Islet precursor cell (in vitro differentiated cells): ENCODE measurements at regions not wholly inside any gene's neighbourhood (a gene's known extent, or its start where the extent isn't known, plus 50 kb on each side); places are given as distances from the start of the nearest gene placed in this dataset.

Experiments
- DNase-seq: peaks from one replicate; pipeline ENCODE4 v3.0.0-alpha.2; 2018

DNA sequence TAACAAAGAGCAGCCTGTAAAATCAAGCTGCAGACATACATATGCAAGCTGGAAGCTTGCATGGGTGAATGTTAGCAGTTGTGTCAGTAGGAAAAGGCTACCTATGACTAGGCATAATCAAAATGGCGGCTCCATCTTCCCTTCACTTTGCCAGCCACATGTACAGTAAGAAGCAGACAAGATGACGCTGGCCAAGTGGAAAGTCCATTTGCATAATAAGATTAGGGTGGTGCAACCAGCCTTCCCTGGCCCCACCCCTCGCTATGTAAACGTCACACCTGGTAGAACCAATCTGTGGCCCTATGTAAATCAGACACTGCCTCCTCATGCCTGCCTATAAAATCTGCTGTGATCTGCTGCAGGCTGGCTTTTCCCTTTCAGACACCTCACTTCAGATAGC lies 171.9 kb upstream of the USP25 start:
- DNase-seq, result no peak

DNA sequence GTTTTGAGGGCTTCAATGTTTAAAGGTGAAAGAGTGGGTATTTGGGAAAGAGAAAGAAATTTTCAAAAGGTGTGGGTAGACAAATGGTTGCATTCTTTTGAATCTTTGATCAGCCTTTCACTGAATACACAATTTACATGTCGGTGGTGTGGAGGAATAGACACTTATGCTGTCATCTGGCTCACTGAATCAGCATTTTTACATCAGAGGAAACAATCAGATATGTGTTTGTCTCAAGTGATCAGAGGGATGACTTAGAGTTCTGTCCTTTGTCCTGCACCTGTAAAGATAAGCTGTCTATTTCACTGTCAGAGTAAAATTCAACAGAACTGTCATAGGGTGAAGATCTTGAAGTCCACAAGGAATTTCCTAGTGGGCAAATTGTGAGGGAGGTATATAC lies 170.9 kb upstream of the USP25 start:
- DNase-seq, result no peak

DNA sequence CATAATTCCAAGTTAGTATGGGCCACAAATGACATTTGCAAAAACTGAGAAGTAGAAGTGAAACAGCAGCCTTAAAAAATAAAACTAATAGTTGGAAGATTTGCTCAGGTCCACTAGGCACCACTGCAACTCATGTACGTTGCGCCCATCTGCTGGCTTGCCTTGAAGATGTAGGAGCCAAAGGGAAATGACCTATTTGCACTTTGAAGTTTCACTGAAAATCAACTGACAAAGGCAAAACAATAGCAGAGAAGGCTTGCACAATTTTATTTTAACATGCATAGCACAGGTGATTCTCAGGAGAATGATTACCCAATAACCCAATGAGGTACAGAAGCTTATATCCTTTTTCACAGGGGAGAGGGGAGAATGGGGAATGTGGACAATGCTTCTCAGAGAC lies 170.1 kb upstream of the USP25 start:
- DNase-seq, result no peak

DNA sequence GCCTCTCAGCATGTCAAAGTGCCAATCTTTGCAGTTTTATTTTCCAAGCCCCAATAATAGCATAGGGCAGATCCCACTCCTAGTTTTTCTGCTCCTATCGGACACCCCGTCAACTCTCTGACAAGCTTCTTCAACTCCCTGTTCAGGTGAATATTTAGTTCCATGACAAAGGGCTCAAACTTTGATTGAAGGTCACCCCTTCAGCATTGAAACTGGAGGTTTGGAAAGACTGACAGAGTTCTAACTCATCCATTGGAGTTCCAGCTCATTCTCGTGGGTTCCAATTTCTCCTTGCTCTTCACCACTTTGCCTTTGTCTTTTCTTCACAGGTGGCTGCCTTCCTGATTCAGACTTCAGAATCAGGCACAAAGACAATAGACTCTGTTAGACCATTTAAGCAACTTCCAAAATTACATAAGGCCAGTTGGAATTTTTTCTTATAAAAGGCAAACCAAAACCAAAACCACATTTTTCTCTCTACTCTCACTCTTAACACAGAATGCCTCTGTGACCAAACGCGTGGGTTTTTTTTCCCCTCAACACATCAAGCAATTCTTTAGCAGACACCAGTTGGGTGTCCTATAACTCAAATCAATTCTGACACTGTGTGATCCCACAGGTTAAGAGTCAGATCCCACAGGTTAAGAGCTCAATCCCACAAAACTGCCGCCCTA lies 169.3 kb upstream of the USP25 start:
- no peak for DNase-seq

DNA sequence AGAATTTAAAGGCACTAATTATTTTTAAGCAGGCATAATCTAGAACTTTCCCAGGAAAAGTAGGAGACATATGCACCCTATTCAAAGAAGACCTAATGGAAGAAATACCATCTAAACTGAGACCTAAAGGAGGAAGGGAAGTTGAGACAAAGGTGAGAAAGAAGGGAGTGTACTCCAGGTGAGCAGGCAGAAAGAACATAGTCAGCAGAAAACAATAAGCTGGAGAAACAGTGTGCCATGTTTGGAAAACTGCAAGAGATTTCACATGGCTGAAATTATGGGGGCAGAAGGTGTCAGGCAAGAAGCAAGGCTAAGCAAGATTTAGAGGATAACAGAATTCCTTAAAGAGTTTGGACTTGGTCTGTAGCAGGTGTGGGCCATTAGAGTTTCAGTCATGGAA lies 167.0 kb upstream of the USP25 start:
- DNase-seq, result no peak

DNA sequence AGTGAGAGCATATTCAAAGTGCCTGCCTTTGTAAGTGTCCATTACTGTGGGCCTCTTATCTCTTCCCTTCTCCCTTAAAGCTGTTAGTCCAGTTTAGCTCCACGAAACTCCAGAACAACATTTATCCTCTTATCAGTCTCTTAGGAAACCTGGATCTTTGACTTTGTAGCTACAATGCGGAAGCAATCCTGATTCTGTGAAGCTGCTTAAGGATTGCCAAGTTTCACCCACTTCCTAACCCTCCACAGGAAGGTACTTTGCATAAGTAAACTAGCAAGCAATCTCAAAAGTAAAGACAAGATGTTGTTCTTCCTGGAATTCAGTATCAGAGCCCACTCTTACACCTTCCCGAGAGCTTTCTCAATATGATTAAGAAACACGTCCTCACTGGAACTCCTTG lies 164.9 kb upstream of the USP25 start:
- no peak for DNase-seq

DNA sequence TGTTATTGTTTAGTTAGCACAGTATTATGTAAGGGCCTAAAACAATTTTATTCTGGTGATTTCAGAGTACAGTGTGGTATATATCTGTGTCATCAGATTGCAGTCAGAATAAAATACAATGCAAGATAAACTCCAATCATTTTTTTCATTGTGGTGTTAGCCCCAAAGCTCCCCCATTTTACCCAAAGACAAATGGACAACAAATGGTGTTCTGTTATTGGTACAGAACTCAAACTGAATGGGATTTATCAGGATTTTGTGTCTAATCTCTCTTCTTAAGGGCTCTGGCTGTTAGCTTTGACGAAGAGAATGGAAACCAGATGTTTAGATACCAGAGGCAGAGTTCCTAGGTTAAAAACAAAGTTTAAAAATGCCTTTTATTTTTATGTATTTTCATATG lies 163.1 kb upstream of the USP25 start:
- no peak for DNase-seq

DNA sequence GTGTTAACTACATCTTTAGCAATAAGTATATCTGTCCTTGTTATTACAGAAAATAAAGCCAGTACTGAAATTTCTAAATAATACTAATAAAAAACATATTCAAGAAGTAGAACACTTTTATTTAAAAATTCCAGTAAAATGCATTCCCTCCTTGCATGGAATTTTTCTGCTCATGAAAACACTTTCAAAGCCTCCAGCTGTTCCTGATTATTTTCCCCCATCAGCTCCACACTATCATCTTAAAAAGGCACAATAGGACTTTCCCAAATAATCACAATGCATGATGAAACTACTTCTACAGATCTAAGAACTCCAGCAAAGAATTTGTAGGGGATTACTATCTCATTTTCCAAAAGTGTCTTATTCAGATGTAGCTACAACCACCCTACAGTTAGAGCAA lies 162.6 kb upstream of the USP25 start:
- no peak for DNase-seq

DNA sequence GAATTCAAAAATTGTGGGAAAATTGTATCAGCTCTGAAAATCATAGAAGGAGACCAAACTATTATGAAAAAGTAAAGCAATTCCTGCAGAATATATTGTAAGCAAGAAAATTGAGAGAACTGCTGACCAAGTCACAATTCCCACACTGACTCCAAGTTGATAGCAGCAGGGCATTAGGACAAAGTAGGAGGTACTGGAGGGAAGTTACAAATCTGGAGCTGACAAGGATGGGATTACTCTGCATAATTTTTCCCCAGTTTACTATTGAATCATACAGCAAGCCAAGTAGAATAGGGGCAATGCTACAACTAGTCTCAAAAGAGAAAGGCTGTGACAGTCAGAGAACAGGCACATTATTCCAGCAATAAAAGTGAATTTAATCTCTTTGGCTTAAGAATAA lies 161.3 kb upstream of the USP25 start:
- DNase-seq, result no peak

DNA sequence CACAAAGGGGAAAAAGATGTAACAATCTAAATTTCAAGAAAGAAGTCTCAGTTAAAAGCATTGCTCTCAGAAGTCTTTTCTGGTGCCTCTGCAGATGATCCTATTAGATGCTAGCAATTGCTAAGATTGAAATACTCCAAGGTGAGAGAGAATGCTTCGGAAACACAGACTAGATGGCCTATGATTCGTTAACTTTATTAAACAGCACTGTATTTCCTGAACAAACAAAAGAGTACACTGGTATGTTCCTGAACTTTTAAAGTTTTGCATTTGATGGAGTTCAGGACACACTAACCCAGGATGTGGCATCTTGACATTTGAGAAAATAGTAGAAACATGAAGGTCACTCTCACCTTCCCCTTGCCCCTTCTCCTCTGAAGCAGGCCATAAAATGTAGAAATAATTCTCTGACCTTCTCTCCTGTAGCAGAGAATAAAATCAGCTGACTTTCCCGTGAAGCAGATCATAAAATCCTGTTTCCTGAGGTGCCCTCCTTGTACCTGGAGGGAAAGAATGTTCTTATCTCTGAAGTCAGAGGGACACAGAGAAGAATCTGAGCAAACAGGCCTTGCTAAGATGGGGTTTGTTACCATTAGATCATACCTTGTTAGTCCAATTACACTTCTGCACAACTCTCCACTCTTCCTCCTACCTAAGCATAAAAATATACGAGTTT lies 142.9 kb upstream of the USP25 start:
- DNase-seq, result no peak

DNA sequence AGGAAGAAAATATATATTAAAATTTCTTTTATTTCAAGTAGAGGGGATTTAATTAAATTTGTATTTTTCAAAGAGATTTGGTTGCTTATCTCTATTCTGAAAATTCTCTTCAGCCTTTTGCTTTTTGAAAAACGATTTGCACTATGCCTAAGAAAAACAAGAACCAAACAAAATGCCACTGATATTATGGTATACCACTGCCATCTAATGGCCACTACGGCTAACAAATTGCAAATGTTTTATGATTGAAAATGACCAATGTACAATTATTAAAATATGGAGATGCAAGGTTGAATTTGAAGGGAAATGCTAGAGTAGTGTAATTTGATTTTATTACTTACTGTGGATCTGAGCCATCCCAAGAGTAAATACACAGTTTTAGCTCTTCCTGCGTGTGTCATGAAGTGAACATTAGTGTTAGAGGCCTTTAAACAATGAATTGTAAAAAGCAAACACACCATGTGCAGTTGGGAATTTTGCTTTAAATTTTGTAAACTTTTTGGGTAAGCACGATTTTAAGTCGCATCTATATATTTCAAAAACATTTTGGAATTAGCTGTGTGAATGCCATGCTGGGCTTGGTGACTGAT lies 137.4 kb upstream of the USP25 start:
- no peak for DNase-seq

DNA sequence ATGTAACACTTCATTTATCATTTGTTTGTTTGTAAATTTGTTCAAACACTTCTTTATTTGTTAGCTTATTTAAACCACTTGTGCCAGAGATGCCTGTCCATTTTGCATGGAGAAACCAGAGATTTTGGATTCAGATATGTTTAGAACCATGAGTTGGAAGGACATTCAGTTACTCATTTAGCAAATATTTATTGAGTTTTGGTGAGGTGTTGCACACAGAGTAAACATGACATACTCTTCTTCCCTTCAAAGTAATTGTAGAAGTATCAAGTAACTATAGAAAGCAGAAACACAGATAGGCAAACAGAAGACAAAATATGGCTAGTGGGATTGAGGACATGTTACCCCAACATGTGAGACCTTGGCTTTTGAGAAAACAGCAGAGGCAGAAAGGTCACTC lies 136.8 kb upstream of the USP25 start:
- no peak for DNase-seq

DNA sequence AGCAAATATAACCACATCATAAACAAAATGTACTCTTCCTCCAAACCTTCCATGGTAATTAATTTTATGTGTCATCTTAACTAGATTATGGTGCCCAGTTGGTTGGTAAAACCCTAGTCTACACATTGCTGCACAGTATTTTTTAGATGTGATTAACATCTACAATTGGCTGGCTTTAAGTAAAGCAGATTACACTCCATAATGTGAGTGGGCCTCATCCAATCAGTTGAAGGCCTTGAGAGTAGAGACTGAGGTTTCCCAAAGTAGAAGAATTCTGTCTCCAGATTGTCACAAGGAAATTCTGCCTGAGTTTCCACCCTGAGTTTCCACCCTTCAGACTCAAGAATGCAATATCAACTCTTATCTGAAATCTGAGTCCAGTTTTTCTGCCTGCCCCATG lies 128.4 kb upstream of the USP25 start:
- no peak for DNase-seq

DNA sequence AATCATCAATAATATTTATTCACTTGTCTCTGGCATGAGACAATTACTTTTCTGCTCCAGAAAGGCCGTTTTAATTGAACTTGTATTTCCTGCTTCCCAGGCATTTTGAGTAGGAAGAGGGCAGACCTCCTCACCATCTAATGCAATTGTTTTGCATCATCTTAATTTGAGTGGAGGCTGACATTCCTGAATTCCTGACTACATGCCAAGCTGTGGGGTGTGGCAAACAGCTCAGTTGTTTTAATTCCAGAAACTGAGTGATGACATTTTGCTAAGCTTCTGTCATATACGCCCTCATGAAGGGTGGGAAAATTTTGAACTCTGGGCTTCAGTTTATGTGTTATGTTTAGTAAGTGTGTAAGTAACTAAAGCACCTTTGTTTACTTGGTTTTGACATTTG lies 125.4 kb upstream of the USP25 start:
- peak; percentile 63 for DNase-seq

DNA sequence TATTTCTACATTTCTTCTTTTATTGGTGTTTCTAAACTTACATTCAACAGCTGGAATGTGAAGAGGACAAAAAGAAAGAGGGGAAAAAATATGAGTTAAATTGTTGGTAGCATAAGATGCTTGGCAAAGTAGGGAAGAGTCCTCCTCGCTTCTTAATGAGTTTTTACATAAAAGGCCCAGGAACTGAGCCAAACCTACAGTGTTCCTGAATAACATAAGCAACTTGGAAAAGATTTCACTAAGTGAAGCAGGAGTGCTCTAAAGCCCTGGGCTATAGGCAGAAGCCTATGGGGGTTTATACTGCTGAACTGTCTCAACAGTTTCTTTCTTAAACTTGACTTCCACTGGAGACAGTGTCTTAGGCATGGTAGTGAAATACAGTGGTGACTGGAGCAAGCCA lies 115.0 kb upstream of the USP25 start:
- DNase-seq, result no peak

DNA sequence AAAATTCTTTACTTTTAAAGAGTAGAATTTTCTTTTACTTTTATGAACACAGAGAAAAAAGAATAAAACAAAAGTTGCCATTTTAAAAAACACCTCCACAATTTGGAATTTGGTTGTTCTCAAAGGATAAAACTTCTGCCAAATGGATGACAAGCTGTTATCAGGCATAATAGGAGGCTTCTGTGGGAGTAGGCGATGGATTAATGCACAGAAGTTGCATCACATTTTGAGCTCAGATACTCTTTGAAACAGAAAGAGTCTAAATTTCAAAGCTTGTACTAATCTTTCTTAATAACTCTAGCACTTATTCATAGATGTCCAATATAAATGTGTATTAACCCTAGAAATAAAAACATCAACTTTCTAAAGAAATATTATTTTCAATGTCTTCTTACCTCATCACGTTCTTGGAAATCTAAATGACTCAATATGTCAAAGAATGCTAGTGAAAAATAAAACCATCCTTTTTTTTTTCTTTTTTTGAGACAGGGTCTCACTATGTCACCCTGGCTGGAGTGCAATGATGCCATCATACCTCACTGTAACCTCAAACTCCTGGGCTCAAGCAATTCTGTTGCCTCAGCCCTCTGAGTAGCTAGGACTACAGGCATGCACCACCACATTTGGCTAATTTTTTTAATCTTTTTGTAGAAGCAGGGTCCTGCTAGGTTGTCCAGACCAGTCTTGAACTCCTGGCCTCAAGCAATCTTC lies 112.8 kb upstream of the USP25 start:
- DNase-seq, result no peak

DNA sequence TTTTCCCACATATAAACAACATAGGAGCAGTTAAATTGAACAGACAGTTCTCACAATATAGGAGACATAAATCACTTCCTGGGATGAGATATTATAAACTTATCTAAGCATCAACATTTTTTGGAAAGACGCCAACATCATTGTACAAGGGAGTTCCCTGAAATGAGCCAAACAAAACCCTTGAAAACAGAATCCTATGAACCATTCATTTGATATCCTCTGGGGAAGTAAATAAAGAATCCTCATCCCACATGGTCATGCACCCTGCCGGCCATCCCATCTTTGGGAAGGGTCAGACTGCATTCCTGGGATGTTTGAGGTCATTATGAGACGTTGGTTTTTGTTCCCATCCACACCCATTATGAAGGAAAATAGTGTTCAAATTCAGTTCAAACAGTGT lies 111.8 kb upstream of the USP25 start:
- peak; percentile 60 for DNase-seq

DNA sequence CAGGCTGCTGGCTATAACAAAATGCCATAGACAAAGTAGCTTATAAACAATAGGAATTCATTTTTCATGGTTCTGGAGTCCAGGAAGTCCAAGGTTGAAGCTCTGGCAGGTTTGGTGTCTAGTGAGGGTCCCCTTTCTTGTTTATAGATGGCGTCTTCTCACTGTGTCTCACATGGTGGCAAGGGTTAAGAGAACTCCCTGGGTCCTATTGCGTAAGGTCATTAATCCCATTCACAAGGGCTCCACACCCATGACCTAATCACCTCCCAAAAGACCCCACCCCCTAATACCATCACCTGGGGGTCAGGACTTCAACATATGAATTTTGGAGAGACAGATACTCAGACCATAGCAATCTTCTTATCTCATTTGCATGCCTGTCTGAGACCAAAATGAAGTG lies 108.9 kb upstream of the USP25 start:
- DNase-seq, result no peak

DNA sequence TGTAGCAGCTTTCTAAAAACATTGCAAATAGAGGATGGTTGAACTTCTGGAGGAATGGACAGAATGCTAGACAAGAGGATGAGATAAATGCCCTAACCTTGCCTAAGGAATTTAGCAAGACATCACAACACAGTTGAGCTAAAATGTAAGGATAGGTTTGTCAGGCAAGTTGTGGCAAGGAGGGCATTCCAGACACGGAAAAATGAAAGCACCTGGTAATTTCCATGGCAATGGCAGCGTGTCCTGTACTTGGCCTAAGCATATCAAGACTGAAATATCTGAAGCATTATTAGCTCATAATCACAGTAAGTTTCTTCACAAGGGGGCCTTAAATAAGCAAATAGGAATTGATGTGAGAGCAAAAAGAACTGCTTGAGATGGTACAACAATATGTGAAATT lies 105.1 kb upstream of the USP25 start:
- DNase-seq, result no peak

DNA sequence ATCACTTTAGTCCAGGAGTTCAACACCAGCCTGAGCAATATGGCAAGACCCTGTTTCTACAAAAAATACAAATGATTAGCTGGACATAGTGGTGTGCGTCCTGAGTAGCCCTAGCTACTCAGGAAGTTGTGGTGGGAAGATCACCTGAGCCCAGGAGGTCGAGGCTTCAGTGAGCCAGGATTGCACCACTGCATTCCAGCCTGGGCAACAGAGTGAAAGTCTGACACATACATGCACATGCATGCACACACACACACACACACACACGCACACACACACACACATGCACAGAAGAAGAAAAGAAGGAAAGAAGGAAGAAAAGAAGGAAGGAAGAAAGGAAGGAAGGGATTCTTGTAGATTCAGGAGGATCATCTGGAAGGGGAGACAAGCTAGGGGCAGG lies 104.4 kb upstream of the USP25 start:
- DNase-seq, result no peak

DNA sequence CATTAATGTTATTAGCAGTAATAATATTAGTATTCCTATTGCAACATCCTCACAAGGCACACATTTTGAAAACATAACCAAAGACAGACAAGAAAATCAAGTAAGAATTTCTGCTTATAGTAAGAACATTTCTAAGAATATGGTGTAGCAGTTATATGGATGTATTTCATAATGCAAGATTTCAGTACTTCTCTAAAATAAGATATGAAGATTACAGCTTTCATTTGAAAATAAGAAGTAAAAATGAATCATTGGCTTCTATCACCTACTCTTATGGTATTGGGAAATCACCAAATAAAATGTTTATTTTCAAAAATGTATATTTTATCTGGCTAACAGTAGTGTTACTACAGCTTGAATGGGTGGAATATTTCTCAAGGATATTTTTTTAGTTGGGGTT lies 103.8 kb upstream of the USP25 start:
- no peak for DNase-seq

DNA sequence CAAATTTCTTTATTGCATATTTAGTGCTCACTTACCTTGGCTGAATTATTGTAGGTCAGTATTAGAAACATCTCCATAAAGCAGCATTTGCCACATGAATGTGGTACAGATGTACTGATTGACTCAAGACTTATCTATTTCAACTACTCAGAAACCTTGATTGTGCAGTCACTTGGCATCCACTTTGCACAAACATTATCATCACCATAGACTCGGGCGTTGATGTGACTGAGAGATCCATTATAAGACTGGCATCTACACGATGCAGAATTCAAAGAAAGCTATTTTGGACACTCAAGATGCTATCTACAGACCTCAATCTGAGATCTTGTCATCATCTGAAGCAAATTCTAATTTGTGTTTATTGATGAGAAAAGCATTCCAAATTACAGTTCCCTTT lies 102.8 kb upstream of the USP25 start:
- DNase-seq, result no peak

DNA sequence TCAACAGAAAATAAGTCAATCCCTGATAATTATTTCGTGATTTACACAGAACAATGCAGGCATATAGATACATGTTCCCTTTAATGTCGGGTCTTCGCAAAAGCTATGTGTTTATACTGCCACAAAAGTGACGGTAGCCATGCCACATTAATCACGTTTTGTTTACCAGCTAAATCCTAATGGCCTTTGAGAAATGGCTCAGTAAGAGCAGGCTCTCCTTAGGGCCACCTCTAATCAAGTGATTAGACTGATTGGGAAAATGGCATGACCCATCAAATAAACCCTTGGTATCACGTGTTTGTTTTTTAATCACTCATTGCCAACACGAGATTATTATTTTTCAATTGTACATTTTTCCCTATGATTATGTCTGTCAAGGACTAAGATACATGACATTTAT lies 102.0 kb upstream of the USP25 start:
- DNase-seq, result no peak

DNA sequence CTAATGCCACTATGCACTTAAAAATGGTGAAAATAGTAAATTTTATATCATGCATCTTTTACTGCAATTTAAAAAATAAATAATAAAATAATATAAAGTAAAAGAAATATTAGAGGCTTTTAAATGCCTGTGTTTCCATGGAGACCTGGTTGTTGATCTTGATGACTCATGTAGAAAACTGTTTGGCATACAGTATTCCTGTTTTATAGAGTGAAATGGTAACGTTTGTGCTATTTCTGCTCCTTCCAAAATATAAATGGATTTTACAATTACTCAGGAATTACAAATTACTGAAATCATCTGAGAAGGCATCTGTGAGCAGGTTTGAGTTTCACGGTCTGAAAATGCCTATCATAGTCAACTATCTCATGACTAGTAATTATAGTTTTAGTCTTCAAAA lies 98.4 kb upstream of the USP25 start:
- DNase-seq, result no peak
